PC-9 (cell line): ENCODE measurements at regions not wholly inside any gene's neighbourhood (a gene's known extent, or its start where the extent isn't known, plus 50 kb on each side); places are given as distances from the start of the nearest gene placed in this dataset.

Experiments used
- CTCF ChIP-seq: fragments of 200-600 bp; sonication (generic); conservative IDR thresholded peaks from 2 replicates; pipeline ENCODE4 v1.6.1; 2017; ENCODE audit warnings: mixed run types, antibody characterized with exemption, mild to moderate bottlenecking, moderate library complexity
- EZH2 ChIP-seq: fragments of 200-600 bp; sonication (generic); IDR thresholded peaks from 2 replicates; pipeline ENCODE4 v1.8.0; 2017; ENCODE audit warnings: antibody characterized with exemption, low read depth

- TF ChIP-seq EZH2 (no peak), CTCF (no peak)
Observed at GRCh38 chr4:125780747-125781146, 466.0 kb downstream of the FAT4 start.
